ENCODE measurements at regions not wholly inside any gene's neighbourhood (a gene's known extent, or its start where the extent isn't known, plus 50 kb on each side); places are given as distances from the start of the nearest gene placed in this dataset.

DNA sequence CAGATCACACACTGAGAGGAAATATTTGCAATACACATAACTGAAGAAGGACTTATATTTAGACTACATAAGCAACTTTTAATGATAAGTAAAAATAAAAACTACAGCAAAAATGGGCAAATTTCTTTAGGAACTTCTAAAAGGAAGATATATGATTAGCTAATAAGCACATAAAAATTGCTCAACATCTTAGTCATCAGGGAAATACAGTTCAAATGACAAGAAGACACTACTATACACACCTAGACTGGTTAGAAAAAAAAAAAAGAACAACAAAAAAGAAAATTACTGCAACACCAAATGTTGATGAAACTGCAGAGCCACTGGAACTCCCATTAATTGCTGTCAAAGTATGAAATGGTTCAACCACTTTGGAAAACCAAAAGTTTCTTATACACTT lies 1247.5 kb upstream of the ACVR2A start:
- H3K36me3 Mint-ChIP-seq: no peaks in the 10 kb centered on the region
- H3K27me3 Mint-ChIP-seq (ENCODE audit: low read depth): no peaks in the 10 kb centered on the region
- H3K4me1 Mint-ChIP-seq: no peaks in the 10 kb centered on the region
- no peak overlapping the region for H3K4me3 Mint-ChIP-seq
- no peak overlapping the region for H3K27ac Mint-ChIP-seq
- TF ChIP-seq, protein P1, sequence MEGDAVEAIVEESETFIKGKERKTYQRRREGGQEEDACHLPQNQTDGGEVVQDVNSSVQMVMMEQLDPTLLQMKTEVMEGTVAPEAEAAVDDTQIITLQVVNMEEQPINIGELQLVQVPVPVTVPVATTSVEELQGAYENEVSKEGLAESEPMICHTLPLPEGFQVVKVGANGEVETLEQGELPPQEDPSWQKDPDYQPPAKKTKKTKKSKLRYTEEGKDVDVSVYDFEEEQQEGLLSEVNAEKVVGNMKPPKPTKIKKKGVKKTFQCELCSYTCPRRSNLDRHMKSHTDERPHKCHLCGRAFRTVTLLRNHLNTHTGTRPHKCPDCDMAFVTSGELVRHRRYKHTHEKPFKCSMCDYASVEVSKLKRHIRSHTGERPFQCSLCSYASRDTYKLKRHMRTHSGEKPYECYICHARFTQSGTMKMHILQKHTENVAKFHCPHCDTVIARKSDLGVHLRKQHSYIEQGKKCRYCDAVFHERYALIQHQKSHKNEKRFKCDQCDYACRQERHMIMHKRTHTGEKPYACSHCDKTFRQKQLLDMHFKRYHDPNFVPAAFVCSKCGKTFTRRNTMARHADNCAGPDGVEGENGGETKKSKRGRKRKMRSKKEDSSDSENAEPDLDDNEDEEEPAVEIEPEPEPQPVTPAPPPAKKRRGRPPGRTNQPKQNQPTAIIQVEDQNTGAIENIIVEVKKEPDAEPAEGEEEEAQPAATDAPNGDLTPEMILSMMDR (IDR thresholded peaks at IDR 0.05; ENCODE audit: unreplicated experiment): no peak
- peaks cover 15% of the 10 kb centered on the region for H3K9me3 Mint-ChIP-seq
- no peak for DNase-seq (ENCODE audit: low spot score in 2 of 2, unreplicated experiment in 2 of 2)

DNA sequence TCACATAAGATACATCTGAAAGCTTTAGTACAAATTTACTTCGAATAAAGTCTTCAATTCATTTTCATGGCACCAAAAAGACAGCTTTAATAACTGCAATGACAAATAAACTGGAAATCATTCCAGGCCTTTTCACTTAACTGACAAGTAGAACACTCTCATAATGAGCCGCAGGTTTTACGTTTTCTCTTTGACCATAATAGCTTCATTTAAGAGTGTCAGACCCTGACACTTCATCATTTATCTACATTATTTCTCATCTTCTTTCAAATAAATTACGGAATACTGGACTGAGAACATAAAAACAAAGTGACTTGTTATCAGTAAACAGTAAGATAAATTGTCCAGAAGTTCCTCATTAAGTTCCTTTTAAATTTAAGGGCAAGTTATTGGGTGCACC lies 1252.9 kb upstream of the ACVR2A start:
- no peaks in the 10 kb centered on the region for H3K4me1 Mint-ChIP-seq
- peaks cover 21% of the 10 kb centered on the region for H3K9me3 Mint-ChIP-seq
- DNase-seq (ENCODE audit: low spot score in 2 of 2, unreplicated experiment in 2 of 2): no peak
- H3K4me3 Mint-ChIP-seq: no peak overlapping the region
- H3K27ac Mint-ChIP-seq: no peak overlapping the region
- TF ChIP-seq, protein P1 (IDR thresholded peaks at IDR 0.05; ENCODE audit: unreplicated experiment): no peak
- H3K27me3 Mint-ChIP-seq (ENCODE audit: low read depth): peaks cover 3% of the 10 kb centered on the region
- no peaks in the 10 kb centered on the region for H3K36me3 Mint-ChIP-seq

- H3K4me1 Mint-ChIP-seq: no peaks in the 10 kb centered on the region
- H3K27ac Mint-ChIP-seq: no peak overlapping the region
- TF ChIP-seq, protein P1 (IDR thresholded peaks at IDR 0.05; ENCODE audit: unreplicated experiment): no peak
- H3K36me3 Mint-ChIP-seq: no peaks in the 10 kb centered on the region
- no peak overlapping the region for H3K4me3 Mint-ChIP-seq
- DNase-seq (ENCODE audit: low spot score in 2 of 2, unreplicated experiment in 2 of 2): no peak
- peaks cover 7% of the 10 kb centered on the region for H3K9me3 Mint-ChIP-seq
- peaks cover 3% of the 10 kb centered on the region for H3K27me3 Mint-ChIP-seq (ENCODE audit: low read depth)
These were observed 1257.5 kb upstream of the ACVR2A start for GRCh38 chr2:146587291-146587713.

DNA sequence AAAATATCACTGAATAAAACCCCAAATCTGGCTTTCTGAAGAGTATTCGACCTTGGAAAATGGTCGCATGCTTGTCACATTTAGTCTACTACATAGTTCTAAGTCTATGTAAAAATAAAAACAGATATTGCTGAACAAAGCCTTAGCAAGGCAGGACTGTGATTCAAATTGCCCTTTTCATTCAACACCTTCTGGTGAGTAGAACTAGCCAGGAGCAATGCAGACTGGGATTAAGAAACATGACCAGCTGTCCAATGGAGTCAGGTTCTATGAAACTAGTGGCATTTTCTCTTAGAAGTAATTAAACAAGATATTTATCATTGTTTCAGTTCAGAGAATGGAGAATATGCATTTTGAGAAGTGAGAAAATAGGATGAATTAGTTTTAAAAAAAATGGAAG lies 1260.5 kb upstream of the ACVR2A start:
- Mint-ChIP-seq H3K4me1 (peaks cover 8% of the 10 kb centered on the region), H3K27me3 (ENCODE audit: low read depth) (peaks cover 3% of the 10 kb centered on the region), H3K27ac (no peak overlapping the region), H3K36me3 (no peaks in the 10 kb centered on the region), H3K4me3 (no peak overlapping the region), H3K9me3 (no peaks in the 10 kb centered on the region)
- no peak for DNase-seq (ENCODE audit: low spot score in 2 of 2, unreplicated experiment in 2 of 2)
- TF ChIP-seq, protein P1 (IDR thresholded peaks at IDR 0.05; ENCODE audit: unreplicated experiment): no peak

DNA sequence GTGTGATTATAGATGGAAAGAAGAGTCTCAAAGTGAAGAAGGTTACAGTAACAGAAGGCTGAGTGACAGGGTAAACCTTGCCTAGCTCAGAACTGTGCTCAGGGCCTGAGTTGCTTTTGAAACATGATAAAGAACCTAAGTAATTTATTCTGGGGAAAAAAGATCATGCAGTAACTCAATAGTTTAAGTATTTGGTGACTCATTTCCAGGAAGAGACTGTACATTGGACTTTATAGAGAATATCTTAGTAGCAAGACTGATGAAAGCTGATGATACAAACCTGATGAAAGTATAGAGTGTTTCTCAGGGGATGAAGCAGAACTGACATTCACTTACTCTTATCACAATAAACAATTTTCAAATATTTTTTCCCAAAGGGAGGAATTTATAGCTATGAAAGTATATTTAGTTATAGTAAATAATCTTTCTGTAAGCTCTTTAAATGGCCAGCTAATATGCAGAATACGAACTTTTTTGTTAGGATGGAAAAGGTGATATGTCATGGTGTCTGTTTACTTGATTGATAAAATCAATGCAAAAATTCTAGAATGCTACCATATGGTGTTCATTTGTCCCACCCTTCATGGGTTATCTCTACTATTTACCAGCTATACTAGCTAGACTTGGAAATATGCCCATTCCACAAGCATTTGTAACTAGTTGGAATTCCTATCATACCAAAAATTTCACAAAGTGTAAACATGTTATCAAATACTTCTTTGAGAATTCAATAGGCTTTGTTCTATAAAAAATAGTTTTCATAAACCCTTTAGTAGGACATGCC lies 1265.5 kb upstream of the ACVR2A start:
- H3K4me1 Mint-ChIP-seq: peaks cover 23% of the 10 kb centered on the region
- no peak for DNase-seq (ENCODE audit: low spot score in 2 of 2, unreplicated experiment in 2 of 2)
- H3K4me3 Mint-ChIP-seq: no peak overlapping the region
- TF ChIP-seq, protein P1 (IDR thresholded peaks at IDR 0.05; ENCODE audit: unreplicated experiment): no peak
- H3K36me3 Mint-ChIP-seq: no peaks in the 10 kb centered on the region
- H3K9me3 Mint-ChIP-seq: no peaks in the 10 kb centered on the region
- peak overlapping the region; percentile 76 for H3K27ac Mint-ChIP-seq
- no peaks in the 10 kb centered on the region for H3K27me3 Mint-ChIP-seq (ENCODE audit: low read depth)

Measured in mesothelial cell of epicardium (in vitro differentiated cells).